ENCODE measurements at regions not wholly inside any gene's neighbourhood (a gene's known extent, or its start where the extent isn't known, plus 50 kb on each side); places are given as distances from the start of the nearest gene placed in this dataset.

DNA sequence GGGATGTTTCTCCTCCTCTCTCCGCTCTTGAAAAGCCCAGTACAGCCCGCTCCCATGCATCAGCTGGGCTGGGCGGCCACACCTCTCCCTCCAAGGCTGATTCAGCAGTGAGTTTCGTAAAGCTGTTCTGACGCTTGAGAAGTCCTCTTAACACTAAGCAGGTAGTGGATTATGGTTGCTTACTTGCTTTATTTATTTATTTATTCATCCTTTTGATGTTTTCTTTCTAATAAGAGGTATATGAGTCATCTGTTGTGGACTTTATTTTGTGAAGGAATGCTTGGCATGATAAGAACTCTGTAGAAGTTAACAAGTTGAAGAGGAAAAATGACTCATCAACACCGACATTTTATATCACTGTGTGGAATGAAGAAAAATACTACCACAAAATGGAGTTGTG is 285.0 kb downstream of the SQOR start:
- H3K9me3 ChIP-seq (ENCODE audit: low read length), result no peaks in the 10 kb centered on the region
- H3K27ac ChIP-seq (ENCODE audit: low read depth, low read length, poor library complexity, severe bottlenecking), result no peak overlapping the region
- H3K4me3 ChIP-seq (ENCODE audit: low read depth, low read length, poor library complexity, severe bottlenecking), result no peak overlapping the region
- H3K9me2 ChIP-seq (ENCODE audit: low read depth, low read length), result no peaks in the 10 kb centered on the region
- H2AFZ ChIP-seq (ENCODE audit: low read length), result no peak overlapping the region
- H3K27me3 ChIP-seq (ENCODE audit: insufficient read depth, low read length), result no peaks in the 10 kb centered on the region
- no peak overlapping the region for H3K4me2 ChIP-seq (ENCODE audit: low read length)
- no peak overlapping the region for H3K9ac ChIP-seq (ENCODE audit: low read length)
- no peaks in the 10 kb centered on the region for H3F3A ChIP-seq (ENCODE audit: insufficient read depth, low read length)
- H3K79me2 ChIP-seq (ENCODE audit: insufficient read depth, low read length), result no peaks in the 10 kb centered on the region
- TF ChIP-seq EZH2 (IDR thresholded peaks at IDR 0.05; ENCODE audit: borderline replicate concordance, low read length), result no peak
- TF ChIP-seq, protein P1, sequence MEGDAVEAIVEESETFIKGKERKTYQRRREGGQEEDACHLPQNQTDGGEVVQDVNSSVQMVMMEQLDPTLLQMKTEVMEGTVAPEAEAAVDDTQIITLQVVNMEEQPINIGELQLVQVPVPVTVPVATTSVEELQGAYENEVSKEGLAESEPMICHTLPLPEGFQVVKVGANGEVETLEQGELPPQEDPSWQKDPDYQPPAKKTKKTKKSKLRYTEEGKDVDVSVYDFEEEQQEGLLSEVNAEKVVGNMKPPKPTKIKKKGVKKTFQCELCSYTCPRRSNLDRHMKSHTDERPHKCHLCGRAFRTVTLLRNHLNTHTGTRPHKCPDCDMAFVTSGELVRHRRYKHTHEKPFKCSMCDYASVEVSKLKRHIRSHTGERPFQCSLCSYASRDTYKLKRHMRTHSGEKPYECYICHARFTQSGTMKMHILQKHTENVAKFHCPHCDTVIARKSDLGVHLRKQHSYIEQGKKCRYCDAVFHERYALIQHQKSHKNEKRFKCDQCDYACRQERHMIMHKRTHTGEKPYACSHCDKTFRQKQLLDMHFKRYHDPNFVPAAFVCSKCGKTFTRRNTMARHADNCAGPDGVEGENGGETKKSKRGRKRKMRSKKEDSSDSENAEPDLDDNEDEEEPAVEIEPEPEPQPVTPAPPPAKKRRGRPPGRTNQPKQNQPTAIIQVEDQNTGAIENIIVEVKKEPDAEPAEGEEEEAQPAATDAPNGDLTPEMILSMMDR (IDR thresholded peaks at IDR 0.05; ENCODE audit: low read length), result no peak
- H3K36me3 ChIP-seq (ENCODE audit: insufficient read depth, low read length), result no peaks in the 10 kb centered on the region
- no peaks in the 10 kb centered on the region for H4K20me1 ChIP-seq (ENCODE audit: insufficient read depth, low read length)
- H3K4me1 ChIP-seq (ENCODE audit: insufficient read depth, low read length, severe bottlenecking), result no peaks in the 10 kb centered on the region

DNA sequence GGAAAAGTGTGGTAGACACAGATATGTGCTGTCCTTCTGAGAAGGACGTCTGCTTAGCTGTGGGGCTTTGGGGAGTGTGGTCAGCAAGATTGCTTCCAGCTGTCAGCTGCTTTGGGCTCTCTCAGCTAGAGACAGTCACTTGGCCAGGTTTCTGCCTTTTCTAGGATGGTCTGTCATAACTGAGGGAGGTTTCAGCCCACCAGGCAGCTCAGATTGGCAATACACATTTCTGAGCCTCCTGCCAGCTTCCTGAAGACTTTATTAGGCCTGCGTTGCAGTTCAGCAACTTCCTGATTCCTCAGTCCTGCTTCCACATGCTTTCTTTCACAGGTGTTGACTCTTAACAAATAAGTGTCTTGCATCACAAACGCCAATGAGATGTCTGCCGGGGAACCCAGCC is 286.5 kb downstream of the SQOR start:
- Histone ChIP-seq H3K27ac (ENCODE audit: low read depth, low read length, poor library complexity, severe bottlenecking) (no peak overlapping the region), H3K4me1 (ENCODE audit: insufficient read depth, low read length, severe bottlenecking) (no peaks in the 10 kb centered on the region), H3K9me3 (ENCODE audit: low read length) (no peaks in the 10 kb centered on the region), H3K9ac (ENCODE audit: low read length) (no peak overlapping the region), H3K27me3 (ENCODE audit: insufficient read depth, low read length) (no peaks in the 10 kb centered on the region), H2AFZ (ENCODE audit: low read length) (no peak overlapping the region), H4K20me1 (ENCODE audit: insufficient read depth, low read length) (no peaks in the 10 kb centered on the region), H3K4me3 (ENCODE audit: low read depth, low read length, poor library complexity, severe bottlenecking) (no peak overlapping the region), H3K4me2 (ENCODE audit: low read length) (no peak overlapping the region), H3K79me2 (ENCODE audit: insufficient read depth, low read length) (no peaks in the 10 kb centered on the region), H3K9me2 (ENCODE audit: low read depth, low read length) (no peaks in the 10 kb centered on the region), H3K36me3 (ENCODE audit: insufficient read depth, low read length) (no peaks in the 10 kb centered on the region), H3F3A (ENCODE audit: insufficient read depth, low read length) (no peaks in the 10 kb centered on the region)
- TF ChIP-seq, protein P1 (IDR thresholded peaks at IDR 0.05; ENCODE audit: low read length), result no peak
- no peak for TF ChIP-seq EZH2 (IDR thresholded peaks at IDR 0.05; ENCODE audit: borderline replicate concordance, low read length)

DNA sequence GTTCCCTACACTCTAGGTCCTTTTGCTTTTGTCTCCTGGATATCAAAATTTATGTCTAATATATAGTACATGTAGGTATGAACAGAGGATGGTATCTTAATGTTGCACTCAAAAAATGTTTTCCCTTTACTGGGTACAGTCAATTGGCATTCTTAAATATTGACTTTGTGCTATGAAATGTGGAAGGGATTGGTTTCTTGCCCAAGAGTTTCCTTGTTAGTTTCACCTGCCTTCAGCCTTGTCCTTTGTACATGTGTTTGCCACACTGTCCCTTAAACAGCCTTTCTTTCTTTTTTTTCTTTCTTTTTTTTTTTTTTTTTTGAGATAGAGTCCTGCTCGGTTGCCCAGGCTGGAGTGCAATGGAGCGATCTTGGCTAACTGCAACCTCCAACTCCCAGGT is 287.1 kb downstream of the SQOR start:
- TF ChIP-seq, protein P1 (IDR thresholded peaks at IDR 0.05; ENCODE audit: low read length), result no peak
- TF ChIP-seq EZH2 (IDR thresholded peaks at IDR 0.05; ENCODE audit: borderline replicate concordance, low read length), result no peak
- no peak overlapping the region for H3K4me3 ChIP-seq (ENCODE audit: low read depth, low read length, poor library complexity, severe bottlenecking)

More for the DNA sequence above, 287.1 kb downstream of the SQOR start:
- no peaks in the 10 kb centered on the region for H3K36me3 ChIP-seq (ENCODE audit: insufficient read depth, low read length)
- no peak overlapping the region for H3K9ac ChIP-seq (ENCODE audit: low read length)
- no peak overlapping the region for H2AFZ ChIP-seq (ENCODE audit: low read length)
- H3F3A ChIP-seq (ENCODE audit: insufficient read depth, low read length), result no peaks in the 10 kb centered on the region
- H3K9me2 ChIP-seq (ENCODE audit: low read depth, low read length), result no peaks in the 10 kb centered on the region
- no peaks in the 10 kb centered on the region for H4K20me1 ChIP-seq (ENCODE audit: insufficient read depth, low read length)
- H3K9me3 ChIP-seq (ENCODE audit: low read length), result no peaks in the 10 kb centered on the region
- no peak overlapping the region for H3K27ac ChIP-seq (ENCODE audit: low read depth, low read length, poor library complexity, severe bottlenecking)
- H3K79me2 ChIP-seq (ENCODE audit: insufficient read depth, low read length), result no peaks in the 10 kb centered on the region
- H3K4me1 ChIP-seq (ENCODE audit: insufficient read depth, low read length, severe bottlenecking), result no peaks in the 10 kb centered on the region
- H3K4me2 ChIP-seq (ENCODE audit: low read length), result no peak overlapping the region
- H3K27me3 ChIP-seq (ENCODE audit: insufficient read depth, low read length), result no peaks in the 10 kb centered on the region
